SK-N-MC (cell line): ENCODE measurements at regions not wholly inside any gene's neighbourhood (a gene's known extent, or its start where the extent isn't known, plus 50 kb on each side); places are given as distances from the start of the nearest gene placed in this dataset.

Experiments used
- EZH2 ChIP-seq: fragments of 200-600 bp; sonication (generic); IDR thresholded peaks from one replicate; pipeline ENCODE4 v1.6.1; 2017; ENCODE audit warnings: antibody characterized with exemption
- FOXP2 ChIP-seq: optimal IDR thresholded peaks from 2 replicates; pipeline ENCODE3; 2011; ENCODE audit warnings: mild to moderate bottlenecking, moderate library complexity; ENCODE audit not compliant: insufficient read depth; ENCODE audit errors: extremely low read length, control extremely low read depth
- POLR2AphosphoS5 ChIP-seq: IDR thresholded peaks from 2 replicates; pipeline ENCODE4 v1.6.1; 2012; ENCODE audit warnings: mild to moderate bottlenecking, low read depth, low read length, borderline replicate concordance

DNA sequence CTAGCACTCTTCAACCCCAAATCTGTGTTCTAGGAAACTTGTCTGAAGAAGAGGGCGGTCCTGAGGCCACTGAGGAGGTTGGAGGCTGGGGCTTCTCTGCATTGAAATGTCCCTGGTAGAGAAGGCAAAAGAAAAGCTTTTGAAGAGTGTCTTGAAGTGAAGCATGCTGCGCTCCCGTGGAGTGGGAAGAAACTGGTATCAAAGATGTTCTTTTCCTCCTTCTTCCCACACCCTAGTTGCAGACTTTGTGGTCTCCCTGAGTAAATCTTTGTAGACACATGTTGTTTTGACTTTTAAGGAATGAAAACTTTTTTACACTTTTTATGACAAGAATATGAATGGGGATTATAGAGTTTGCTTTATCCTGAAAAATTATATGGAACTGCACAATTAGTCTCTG lies 59.0 kb upstream of the ANP32D start:
- no peak for TF ChIP-seq POLR2AphosphoS5
- no peak for TF ChIP-seq EZH2
- TF ChIP-seq FOXP2, result no peak
